ENCODE measurements at regions not wholly inside any gene's neighbourhood (a gene's known extent, or its start where the extent isn't known, plus 50 kb on each side); places are given as distances from the start of the nearest gene placed in this dataset.

- H3K79me2 ChIP-seq (ENCODE audit: control insufficient read depth, insufficient read depth, low read length): no peaks in the 10 kb centered on the region
- no peak overlapping the region for H3K27ac ChIP-seq (ENCODE audit: insufficient read depth, low read depth, low read length)
- H3K4me1 ChIP-seq (ENCODE audit: control insufficient read depth, extremely low read depth, insufficient read depth, low read length): no peaks in the 10 kb centered on the region
- H3K9me1 ChIP-seq (replicated peaks; ENCODE audit: control insufficient read depth, extremely low read depth, insufficient read depth, low read length): no peaks in the 10 kb centered on the region
- POLR2A ChIA-PET: no interaction called here
- DNase-seq (ENCODE audit: low read depth, low spot score) (no peak), FAIRE-seq (no peak)
- no peak overlapping the region for H3K4me3 ChIP-seq (replicated peaks in 1 of 3; ENCODE audit: insufficient read depth in 1 of 3, low read depth in 1 of 3, low read length in 3 of 3)
- CTCF ChIA-PET: no interaction called here
- H3K36me3 ChIP-seq (ENCODE audit: control insufficient read depth in 2 of 2, extremely low read depth in 1 of 2, insufficient read depth in 2 of 2, low read length in 2 of 2): no peaks in the 10 kb centered on the region
- H2AFZ ChIP-seq (ENCODE audit: low read depth, low read length): no peak overlapping the region
- TF ChIP-seq GATA2 (IDR thresholded peaks at IDR 0.05; ENCODE audit: insufficient read depth, insufficient read length, low read depth, low read length) (no peak), CTCF (IDR thresholded peaks at IDR 0.05; ENCODE audit: extremely low read depth in 1 of 2, insufficient read depth in 1 of 2, low read depth in 1 of 2, low read length in 2 of 2) (no peak), EZH2 (IDR thresholded peaks at IDR 0.05; ENCODE audit: borderline replicate concordance, low read depth, low read length, severe bottlenecking) (no peak), POLR2A (IDR thresholded peaks at IDR 0.05; ENCODE audit: low read depth, low read length) (no peak)
- no peaks in the 10 kb centered on the region for H3K9me3 ChIP-seq (replicated peaks; ENCODE audit: control insufficient read depth, insufficient read depth, low read length)
- intact Hi-C loops (cut with micrococcal nuclease) (no loop called here), dilution Hi-C loops (cut with MboI; ENCODE audit: extremely low pct_ligation_motif_present, low sequenced_read_pairs) (no loop called here)
- H4K20me1 ChIP-seq (replicated peaks; ENCODE audit: control insufficient read depth, extremely low read depth, insufficient read depth, low read length): no peaks in the 10 kb centered on the region
- BruUV-seq (replicated peaks): no TSS peak
- no peaks in the 10 kb centered on the region for H3K27me3 ChIP-seq (ENCODE audit: control insufficient read depth in 2 of 2, insufficient read depth in 2 of 2, low read length in 2 of 2)
- no peak overlapping the region for H3K9ac ChIP-seq (replicated peaks; ENCODE audit: extremely low read depth, insufficient read depth, low read length)
- H3K4me2 ChIP-seq (ENCODE audit: insufficient read depth, low read length): no peak overlapping the region
These were observed 151.9 kb upstream of the GLRA2 start for GRCh38 chrX:14377427-14377826.

GRCh38 chrX:14363728-14364127, 165.6 kb upstream of the GLRA2 start:
- intact Hi-C loops (cut with micrococcal nuclease): no loop called here
- no peak overlapping the region for H3K4me3 ChIP-seq (replicated peaks in 1 of 3; ENCODE audit: insufficient read depth in 1 of 3, low read depth in 1 of 3, low read length in 3 of 3)
- no peak for DNase-seq (ENCODE audit: low read depth, low spot score)
- dilution Hi-C loops (cut with MboI; ENCODE audit: extremely low pct_ligation_motif_present, low sequenced_read_pairs): no loop called here
- no peaks in the 10 kb centered on the region for H3K9me3 ChIP-seq (replicated peaks; ENCODE audit: control insufficient read depth, insufficient read depth, low read length)
- no peaks in the 10 kb centered on the region for H4K20me1 ChIP-seq (replicated peaks; ENCODE audit: control insufficient read depth, extremely low read depth, insufficient read depth, low read length)
- FAIRE-seq: no peak
- no peaks in the 10 kb centered on the region for H3K79me2 ChIP-seq (ENCODE audit: control insufficient read depth, insufficient read depth, low read length)
- no peaks in the 10 kb centered on the region for H3K9me1 ChIP-seq (replicated peaks; ENCODE audit: control insufficient read depth, extremely low read depth, insufficient read depth, low read length)
- no TSS peak for BruUV-seq (replicated peaks)
- no peaks in the 10 kb centered on the region for H3K27me3 ChIP-seq (ENCODE audit: control insufficient read depth in 2 of 2, insufficient read depth in 2 of 2, low read length in 2 of 2)
- ChIA-PET CTCF (no interaction called here), POLR2A (no interaction called here)
- no peak overlapping the region for H2AFZ ChIP-seq (ENCODE audit: low read depth, low read length)
- H3K4me1 ChIP-seq (ENCODE audit: control insufficient read depth, extremely low read depth, insufficient read depth, low read length): no peaks in the 10 kb centered on the region
- H3K9ac ChIP-seq (replicated peaks; ENCODE audit: extremely low read depth, insufficient read depth, low read length): no peak overlapping the region
- no peak overlapping the region for H3K4me2 ChIP-seq (ENCODE audit: insufficient read depth, low read length)
- no peaks in the 10 kb centered on the region for H3K36me3 ChIP-seq (ENCODE audit: control insufficient read depth in 2 of 2, extremely low read depth in 1 of 2, insufficient read depth in 2 of 2, low read length in 2 of 2)
- H3K27ac ChIP-seq (ENCODE audit: insufficient read depth, low read depth, low read length): no peak overlapping the region
- TF ChIP-seq GATA2 (IDR thresholded peaks at IDR 0.05; ENCODE audit: insufficient read depth, insufficient read length, low read depth, low read length) (no peak), EZH2 (IDR thresholded peaks at IDR 0.05; ENCODE audit: borderline replicate concordance, low read depth, low read length, severe bottlenecking) (no peak), POLR2AphosphoS5 (IDR thresholded peaks at IDR 0.05; ENCODE audit: insufficient read depth, low read depth, low read length) (no peak), POLR2A (IDR thresholded peaks at IDR 0.05; ENCODE audit: low read depth, low read length) (no peak), FOS (IDR thresholded peaks at IDR 0.05; ENCODE audit: borderline replicate concordance, insufficient read depth, low read length) (no peak), MYC (IDR thresholded peaks at IDR 0.05; ENCODE audit: low read depth, low read length) (no peak), JUN (IDR thresholded peaks at IDR 0.05; ENCODE audit: borderline replicate concordance, insufficient read depth, insufficient read length, low read depth) (no peak), MAX (IDR thresholded peaks at IDR 0.05; ENCODE audit: insufficient read depth, insufficient read length) (no peak), CTCF (IDR thresholded peaks at IDR 0.05; ENCODE audit: extremely low read depth in 1 of 2, insufficient read depth in 1 of 2, low read depth in 1 of 2, low read length in 2 of 2) (no peak)

Measured in endothelial cell of umbilical vein (primary cell).